NCI-H2227 (cell line): ENCODE measurements at regions not wholly inside any gene's neighbourhood (a gene's known extent, or its start where the extent isn't known, plus 50 kb on each side); places are given as distances from the start of the nearest gene placed in this dataset.

ENCODE experiments used
- DNase-seq: peaks from one replicate; lab custom pipeline; 2025; ENCODE audit not compliant: unreplicated experiment; lab: John Stamatoyannopoulos, UW

- no peak for DNase-seq
These were observed 180.4 kb downstream of the URI1 start for GRCh38 chr19:30122431-30122830.

DNA sequence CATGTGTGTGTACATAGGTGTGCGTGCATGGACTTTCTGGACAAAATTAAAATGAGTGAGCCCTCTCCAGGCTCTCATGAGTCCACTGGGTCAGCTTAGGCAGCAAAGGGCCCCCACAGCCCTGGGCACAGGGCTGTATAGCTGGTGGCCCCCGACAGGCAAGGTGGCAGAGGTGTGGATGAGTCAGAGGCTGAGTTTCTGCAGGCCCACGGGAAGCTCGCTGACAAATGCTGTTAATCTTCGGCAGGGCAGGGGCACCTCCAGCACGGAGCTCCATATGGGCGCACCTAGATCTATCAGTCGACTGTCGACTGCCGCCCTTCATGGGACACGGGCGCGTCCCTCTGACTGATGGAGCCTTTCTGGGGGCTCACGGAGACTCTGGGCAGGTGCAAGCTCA is 181.1 kb downstream of the URI1 start:
- no peak for DNase-seq

DNA sequence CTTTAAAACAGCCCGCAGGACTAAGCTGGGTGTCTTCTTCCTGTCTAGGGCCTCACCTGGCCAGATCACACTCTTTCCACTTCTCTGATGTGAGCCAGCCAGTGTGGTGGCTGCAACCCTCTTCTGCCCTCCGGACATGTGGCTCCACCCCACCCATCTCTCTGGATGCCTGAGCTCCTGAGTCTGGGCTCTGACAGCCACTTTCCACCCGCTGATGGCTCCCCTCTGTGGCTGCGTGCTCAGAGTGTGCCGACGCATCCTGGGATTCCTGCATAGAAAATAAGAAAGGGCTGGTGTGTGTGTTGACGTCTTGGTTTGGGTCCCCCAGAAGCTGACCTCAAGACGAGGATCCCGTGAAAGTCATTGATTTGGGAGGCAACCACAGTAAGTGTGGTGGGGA is 181.6 kb downstream of the URI1 start:
- DNase-seq, result no peak

DNA sequence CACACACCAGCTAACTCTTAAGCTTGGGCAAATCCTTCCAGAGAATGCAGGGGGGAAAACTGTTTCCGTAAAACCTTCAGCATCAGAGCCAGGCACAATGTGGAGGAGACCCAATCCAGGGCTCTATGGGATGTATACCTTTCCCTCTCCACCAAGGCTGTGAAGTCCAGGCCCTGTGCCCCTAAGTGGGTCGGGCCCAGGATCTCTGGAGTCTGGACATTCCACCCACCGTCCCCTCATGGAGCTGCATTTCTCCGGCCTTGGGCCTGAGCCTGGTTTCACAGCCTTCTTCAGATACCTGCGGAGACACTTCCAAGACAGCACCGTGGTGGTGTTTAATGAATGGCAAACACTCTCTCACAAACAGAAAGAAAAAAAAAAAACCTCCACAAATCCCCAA is 186.2 kb downstream of the URI1 start:
- no peak for DNase-seq

GRCh38 chr19:30130356-30131122 is 188.5 kb downstream of the URI1 start:
- no peak for DNase-seq

- no peak for DNase-seq
These were observed 189.2 kb downstream of the URI1 start for GRCh38 chr19:30131246-30131645.

- DNase-seq, result no peak
These were observed 189.8 kb downstream of the URI1 start for GRCh38 chr19:30131722-30132291.

DNA sequence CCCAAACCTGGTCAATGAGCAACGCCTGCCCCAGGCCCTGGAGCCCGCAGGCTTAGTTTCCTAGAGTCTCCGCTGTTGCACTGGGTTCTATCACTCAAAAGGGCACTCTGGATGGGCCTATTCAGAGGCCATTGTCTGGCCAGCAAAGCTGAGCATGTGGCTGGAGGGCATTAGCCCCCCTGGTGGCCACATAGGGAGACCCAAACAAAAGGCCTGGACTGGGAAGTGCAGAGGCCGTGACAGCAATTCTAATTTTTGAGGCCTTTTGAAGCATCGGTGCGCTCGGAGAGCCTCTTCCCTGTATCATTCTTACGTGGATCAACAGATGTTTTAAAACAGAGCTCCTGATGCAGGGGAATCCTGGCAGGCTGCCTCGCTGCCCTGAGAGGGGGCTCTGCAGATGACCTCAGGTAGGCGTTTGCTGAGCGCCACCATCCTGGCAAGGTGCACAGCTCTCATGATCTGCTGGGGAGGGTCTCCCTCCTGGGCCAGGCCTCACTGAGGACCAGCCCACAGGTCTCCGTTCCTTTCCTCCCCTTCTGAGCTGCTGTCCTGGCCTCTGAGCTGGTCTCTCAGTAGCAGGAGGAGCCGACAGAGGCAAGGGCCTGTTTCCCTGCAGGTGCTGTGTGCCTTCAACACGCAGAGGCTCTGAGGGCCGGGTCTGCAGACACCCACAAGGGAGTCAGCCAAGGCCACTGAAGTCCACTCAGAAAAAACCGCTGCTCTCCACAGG is 190.5 kb downstream of the URI1 start:
- DNase-seq, result no peak

DNA sequence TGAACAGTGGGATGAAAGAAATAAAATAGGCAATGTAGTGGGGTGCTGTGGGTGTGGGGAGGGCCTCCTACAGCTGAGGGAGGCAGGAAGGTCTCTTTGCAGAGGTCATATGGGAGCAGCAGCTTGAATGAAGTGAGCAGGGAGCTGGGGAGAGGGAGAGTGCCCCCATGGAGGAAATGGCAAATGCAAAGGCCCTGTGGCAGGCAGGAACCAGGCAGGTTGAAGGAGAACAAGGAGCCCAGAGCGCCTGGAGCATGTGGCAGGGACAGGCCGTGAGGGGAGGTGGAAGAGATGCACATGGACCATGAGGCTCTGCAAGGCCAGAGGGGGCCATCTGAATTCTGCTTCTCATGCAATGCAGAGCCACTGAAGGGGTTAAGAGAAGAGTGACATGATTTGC is 191.8 kb downstream of the URI1 start:
- DNase-seq, result no peak

DNA sequence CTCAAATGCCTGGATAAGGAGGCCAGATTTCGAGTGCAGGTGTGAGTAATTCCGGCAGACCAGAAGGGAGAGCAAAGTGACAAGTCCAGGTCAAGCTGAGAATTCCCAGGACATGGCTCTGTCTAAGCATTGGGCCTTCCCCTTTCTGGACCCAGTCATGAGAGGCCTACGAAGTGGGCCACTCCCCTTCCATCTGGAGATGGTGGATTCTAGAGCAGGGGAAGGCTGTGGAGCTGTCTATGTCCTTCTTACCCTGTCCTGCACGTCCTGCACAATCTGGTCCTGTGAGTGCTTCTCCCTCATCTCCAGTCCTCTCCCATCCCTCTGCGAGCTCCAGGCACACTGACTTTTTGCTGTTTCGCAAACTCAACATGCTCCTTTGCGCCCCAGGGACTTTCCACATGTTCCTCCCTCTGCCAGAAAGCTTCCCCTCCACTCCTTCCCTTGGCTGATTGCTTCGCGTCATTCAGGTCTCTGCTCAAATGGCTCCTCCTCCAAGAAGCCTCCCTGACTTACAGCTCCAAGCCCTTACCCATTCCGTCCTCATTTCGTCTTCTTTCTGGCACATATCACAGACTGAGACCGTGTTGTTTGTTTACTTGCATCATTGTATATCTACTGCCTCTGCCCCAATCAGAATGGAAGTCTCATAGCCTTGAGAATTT is 193.2 kb downstream of the URI1 start:
- DNase-seq, result no peak

DNA sequence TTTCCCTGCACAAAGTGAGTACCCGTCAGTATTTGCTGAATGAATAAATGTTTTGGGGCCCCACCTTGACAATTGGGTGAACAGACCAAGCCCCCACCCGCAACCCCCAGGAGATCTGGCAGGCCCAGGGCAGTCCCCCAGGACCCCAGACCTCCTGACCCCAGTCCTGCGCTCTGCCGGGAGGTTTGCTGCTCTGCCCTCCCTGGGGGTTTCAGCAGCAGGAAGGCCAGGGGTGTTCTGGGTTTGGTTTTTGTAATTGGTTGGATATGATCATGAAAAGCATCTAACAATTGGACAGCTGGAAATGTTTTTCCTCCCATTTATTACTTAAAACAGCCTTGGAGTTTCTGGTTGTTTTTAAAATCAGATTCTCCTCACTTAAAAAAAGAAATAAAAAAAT is 193.8 kb downstream of the URI1 start:
- no peak for DNase-seq

GRCh38 chr19:30136611-30137195 is 194.7 kb downstream of the URI1 start:
- no peak for DNase-seq

GRCh38 chr19:30137747-30138146 is 195.7 kb downstream of the URI1 start:
- DNase-seq, result no peak

DNA sequence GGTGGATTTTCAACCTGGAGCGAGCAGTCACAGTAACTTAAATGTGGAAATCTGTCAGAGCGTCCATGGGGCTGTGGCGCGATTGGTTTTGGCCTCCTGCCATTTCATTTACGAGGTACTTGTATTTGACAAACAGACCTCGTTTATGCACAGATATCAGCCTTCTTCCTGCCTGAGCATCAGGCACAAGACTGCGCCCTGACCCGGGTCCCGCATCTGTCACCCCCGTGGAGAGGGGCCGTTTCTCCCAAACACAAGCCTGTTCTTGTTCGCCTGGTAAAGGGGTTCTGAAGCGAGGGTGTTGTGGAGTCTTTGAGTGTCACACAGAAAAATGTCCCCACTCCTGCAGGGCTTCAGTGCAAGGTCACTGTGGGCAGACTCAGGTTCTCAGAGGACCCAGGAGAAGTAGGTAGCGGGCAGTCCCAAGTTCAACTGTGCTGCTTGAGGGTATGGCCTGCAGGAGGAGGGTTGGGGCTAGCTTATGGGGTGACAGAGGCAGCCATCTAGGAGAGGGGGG is 202.3 kb downstream of the URI1 start:
- no peak for DNase-seq

DNA sequence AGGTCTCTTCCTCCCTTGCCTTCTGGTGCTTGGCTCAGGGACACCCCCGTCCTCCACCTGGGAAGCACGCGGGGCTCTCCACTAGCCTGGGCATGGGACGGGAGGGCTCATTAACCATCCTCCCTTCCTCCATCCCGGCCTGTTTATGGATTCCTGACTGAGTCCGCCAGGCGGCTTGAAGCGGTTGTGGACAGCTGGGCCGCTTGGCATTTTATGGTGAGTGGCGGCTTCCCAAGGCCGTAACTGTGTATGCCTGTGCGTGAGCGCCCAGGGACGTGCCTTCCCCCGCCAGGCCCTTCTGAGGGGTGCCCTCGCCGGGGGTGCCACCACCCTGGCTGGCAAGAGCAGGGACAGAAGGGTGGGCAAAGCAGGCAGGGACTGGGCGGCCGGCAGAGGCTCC is 202.8 kb downstream of the URI1 start:
- DNase-seq, result no peak

- DNase-seq, result no peak
These were observed 203.4 kb downstream of the URI1 start for GRCh38 chr19:30145467-30145866.

DNA sequence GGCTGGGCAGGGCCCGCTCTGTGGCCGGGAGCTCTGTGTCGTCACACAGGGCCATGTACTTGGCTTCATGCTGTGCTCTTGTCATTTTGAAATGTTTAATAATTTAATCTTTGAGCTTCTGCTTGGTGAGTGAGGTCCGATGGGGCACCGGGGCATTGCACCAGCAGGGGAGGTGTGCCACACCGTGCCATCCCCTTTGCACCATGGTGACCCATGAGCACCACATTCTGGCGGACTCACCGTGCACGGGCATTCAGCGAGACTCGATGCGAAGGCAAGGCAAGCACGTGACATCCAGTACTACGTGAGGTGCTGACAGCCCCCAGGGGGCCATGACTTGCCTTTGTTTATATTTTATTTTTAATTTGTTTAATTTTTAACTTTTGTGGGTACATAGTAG is 204.3 kb downstream of the URI1 start:
- no peak for DNase-seq

DNA sequence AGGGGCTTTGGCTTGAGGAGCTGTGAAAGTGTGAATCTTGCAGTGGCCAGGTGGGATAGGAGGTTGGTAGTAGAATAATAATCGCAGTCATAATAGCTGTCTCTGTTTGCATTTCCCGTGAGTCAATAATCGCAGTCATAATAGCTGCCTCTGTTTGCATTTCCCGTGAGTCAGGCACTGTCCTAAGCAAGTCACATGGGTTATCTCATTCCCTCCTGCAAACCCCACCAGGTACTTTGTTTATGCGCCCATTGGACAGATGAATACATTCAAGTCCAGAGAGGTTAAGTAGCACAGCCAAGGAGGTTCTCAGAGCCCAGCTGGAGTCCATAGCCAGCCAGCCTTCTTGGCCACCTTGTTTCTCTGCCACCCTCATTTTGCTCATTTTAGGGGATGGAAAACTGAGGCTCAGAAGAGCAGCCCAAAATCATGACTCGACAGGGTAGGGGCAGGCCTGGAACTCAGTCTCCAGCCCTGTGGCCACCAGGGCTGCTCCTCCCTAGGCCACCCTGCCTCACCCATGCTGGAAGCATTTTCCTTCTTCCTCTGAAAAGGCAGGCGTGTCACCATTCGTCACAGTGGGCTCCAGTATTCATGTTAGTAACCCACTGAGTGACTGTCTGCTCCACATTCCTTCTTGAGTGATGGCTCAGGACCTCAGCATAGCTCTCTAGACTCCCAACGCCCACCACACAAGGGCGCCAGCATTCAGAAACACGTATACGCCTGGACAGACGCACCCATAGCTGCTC is 206.2 kb downstream of the URI1 start:
- no peak for DNase-seq

GRCh38 chr19:30148803-30149202 is 206.8 kb downstream of the URI1 start:
- DNase-seq, result no peak

DNA sequence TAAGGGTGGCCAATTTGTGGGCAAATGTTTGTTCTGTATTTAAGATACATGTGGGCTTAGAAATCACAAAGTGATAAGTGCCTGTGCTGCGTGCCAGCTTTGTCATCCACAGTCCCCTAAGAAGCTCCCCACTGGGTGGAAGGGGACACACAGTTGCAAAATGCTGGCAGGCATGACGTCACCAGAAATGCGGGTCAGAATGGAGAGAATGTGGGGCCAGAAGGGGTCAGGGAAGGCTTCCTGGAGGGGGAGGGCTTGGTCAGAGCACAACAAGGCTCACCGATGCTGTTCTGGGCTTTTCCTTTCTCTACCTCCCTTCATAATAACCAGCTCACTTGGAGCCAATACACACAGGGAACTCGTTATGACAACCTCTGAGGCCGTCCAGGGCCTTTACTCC is 207.3 kb downstream of the URI1 start:
- no peak for DNase-seq

- no peak for DNase-seq
These were observed 208.6 kb downstream of the URI1 start for GRCh38 chr19:30150626-30151025.
